ENCODE measurements at regions not wholly inside any gene's neighbourhood (a gene's known extent, or its start where the extent isn't known, plus 50 kb on each side); places are given as distances from the start of the nearest gene placed in this dataset.

GRCh38 chr5:111869681-111870080, 112.7 kb upstream of the NREP start:
- no peak for DNase-seq (ENCODE audit: low spot score)
- no peaks in the 10 kb centered on the region for H3K9me3 ChIP-seq (ENCODE audit: low read depth, low read length, poor library complexity, severe bottlenecking)

GRCh38 chr5:111865356-111865755, 108.4 kb upstream of the NREP start:
- CTCF ChIA-PET, result no interaction called here
- intact Hi-C loops (cut with micrococcal nuclease; ENCODE audit: unreplicated experiment), result no loop called here

More at GRCh38 chr5:111869681-111870080, 112.7 kb upstream of the NREP start:
- H3K27ac ChIP-seq (ENCODE audit: low read depth, low read length, poor library complexity, severe bottlenecking), result no peak overlapping the region
- TF ChIP-seq CTCF (conservative IDR thresholded peaks at IDR 0.05; ENCODE audit: low read depth, low read length) (no peak), EZH2 (IDR thresholded peaks at IDR 0.05; ENCODE audit: borderline replicate concordance, low read depth, low read length, poor library complexity, severe bottlenecking) (no peak)
- no peak overlapping the region for H3K4me3 ChIP-seq (ENCODE audit: low read depth, low read length, poor library complexity, severe bottlenecking)
- CTCF ChIA-PET, result no interaction called here
- no peaks in the 10 kb centered on the region for H3K36me3 ChIP-seq (ENCODE audit: insufficient read depth, low read length, poor library complexity, severe bottlenecking)
- POLR2A ChIA-PET (ENCODE audit: low non-redundant PET), result no interaction called here
- no peaks in the 10 kb centered on the region for H3K4me1 ChIP-seq (ENCODE audit: insufficient read depth, low read length, poor library complexity, severe bottlenecking)
- H3K27me3 ChIP-seq (replicated peaks; ENCODE audit: insufficient read depth, low read depth, low read length, poor library complexity), result no peaks in the 10 kb centered on the region
- BruUV-seq (replicated peaks), result no TSS peak
- intact Hi-C loops (cut with micrococcal nuclease; ENCODE audit: unreplicated experiment), result no loop called here

GRCh38 chr5:111863801-111864200, 106.8 kb upstream of the NREP start:
- intact Hi-C loops (cut with micrococcal nuclease; ENCODE audit: unreplicated experiment), result no loop called here
- no peaks in the 10 kb centered on the region for H3K4me1 ChIP-seq (ENCODE audit: insufficient read depth, low read length, poor library complexity, severe bottlenecking)
- no peaks in the 10 kb centered on the region for H3K36me3 ChIP-seq (ENCODE audit: insufficient read depth, low read length, poor library complexity, severe bottlenecking)
- ChIA-PET CTCF (no interaction called here), POLR2A (ENCODE audit: low non-redundant PET) (no interaction called here)
- H3K27me3 ChIP-seq (replicated peaks; ENCODE audit: insufficient read depth, low read depth, low read length, poor library complexity), result no peaks in the 10 kb centered on the region
- H3K4me3 ChIP-seq (ENCODE audit: low read depth, low read length, poor library complexity, severe bottlenecking), result no peak overlapping the region
- no peak for DNase-seq (ENCODE audit: low spot score)
- no TSS peak for BruUV-seq (replicated peaks)
- H3K27ac ChIP-seq (ENCODE audit: low read depth, low read length, poor library complexity, severe bottlenecking), result no peak overlapping the region
- TF ChIP-seq CTCF (conservative IDR thresholded peaks at IDR 0.05; ENCODE audit: low read depth, low read length), result no peak
- H3K9me3 ChIP-seq (ENCODE audit: low read depth, low read length, poor library complexity, severe bottlenecking), result no peaks in the 10 kb centered on the region

More at GRCh38 chr5:111865356-111865755, 108.4 kb upstream of the NREP start:
- no peak for DNase-seq (ENCODE audit: low spot score)
- Histone ChIP-seq H3K4me1 (ENCODE audit: insufficient read depth, low read length, poor library complexity, severe bottlenecking) (no peaks in the 10 kb centered on the region), H3K27me3 (replicated peaks; ENCODE audit: insufficient read depth, low read depth, low read length, poor library complexity) (no peaks in the 10 kb centered on the region), H3K36me3 (ENCODE audit: insufficient read depth, low read length, poor library complexity, severe bottlenecking) (no peaks in the 10 kb centered on the region), H3K4me3 (ENCODE audit: low read depth, low read length, poor library complexity, severe bottlenecking) (no peak overlapping the region), H3K9me3 (ENCODE audit: low read depth, low read length, poor library complexity, severe bottlenecking) (no peaks in the 10 kb centered on the region), H3K27ac (ENCODE audit: low read depth, low read length, poor library complexity, severe bottlenecking) (no peak overlapping the region)
- POLR2A ChIA-PET (ENCODE audit: low non-redundant PET), result no interaction called here
- TF ChIP-seq CTCF (conservative IDR thresholded peaks at IDR 0.05; ENCODE audit: low read depth, low read length), result no peak
- TF ChIP-seq EZH2 (IDR thresholded peaks at IDR 0.05; ENCODE audit: borderline replicate concordance, low read depth, low read length, poor library complexity, severe bottlenecking), result no peak
- no TSS peak for BruUV-seq (replicated peaks)

Measured in A673 (cell line).